GM12878 (cell line): ENCODE measurements at regions not wholly inside any gene's neighbourhood (a gene's known extent, or its start where the extent isn't known, plus 50 kb on each side); places are given as distances from the start of the nearest gene placed in this dataset.

ENCODE experiments used
- ATAC-seq: fragments of 200-7000 bp; cut with Tn5 transposase; 3 replicates; pipeline ENCODE4 v1.9.1; 2020; ENCODE audit warnings: mild to moderate bottlenecking, moderate library complexity
- BruUV-seq: library from RNA; stranded (reverse); fragments of 400-500 nt; replicated peaks from 2 replicates; lab custom pipeline; 2021; lab: Mats Ljungman, UMichigan
- CTCF ChIA-PET: fragments of 300-600 bp; sonication (Branson Sonifier 250); formaldehyde crosslinking; extraction: SDS; loops from one replicate; lab custom pipeline; 2021; ENCODE audit warnings: inconsistent platforms; lab: Yijun Ruan, JAX
- POLR2A ChIA-PET: fragments of 350-600 bp; formaldehyde crosslinking; extraction: SDS; loops from one replicate; lab custom pipeline; 2021; ENCODE audit warnings: inconsistent platforms; lab: Charles Lee
- RAD21 ChIA-PET: fragments of 300-600 bp; sonication (Branson Sonifier 250); formaldehyde crosslinking; loops from one replicate; lab custom pipeline; 2023; ENCODE audit warnings: antibody characterized with exemption; ENCODE audit not compliant: unreplicated experiment; lab: Charles Lee
- SMC1A ChIA-PET: fragments of 300-600 bp; sonication (Branson Sonifier 250); formaldehyde crosslinking; loops from one replicate; lab custom pipeline; 2023; ENCODE audit not compliant: unreplicated experiment, uncharacterized antibody; lab: Charles Lee
- DNase-seq: peaks from one replicate; pipeline ENCODE4 v3.0.0-alpha.2; 2011; ENCODE audit warnings: low read depth, low spot score
- FAIRE-seq: peaks from 3 replicates; lab custom pipeline; 2011; peaks lifted over from hg19 to GRCh38; lab: Jason Lieb, UNC
- H2AFZ ChIP-seq: 2 replicates; pipeline ENCODE4 v1.6.0; 2011; ENCODE audit warnings: low read depth, low read length, control low read depth; ENCODE audit not compliant: control insufficient read depth
- H3K27ac ChIP-seq: 2 replicates; pipeline ENCODE4 v1.5.1; 2011; ENCODE audit warnings: control low read depth; ENCODE audit not compliant: control insufficient read depth, insufficient read depth
- H3K27me3 ChIP-seq, 2 experiments: replicated peaks in 1 of 2; 2 replicates each; pipeline versions ENCODE4 v1.6.0 to v1.6.1; 2011; ENCODE audit warnings: low read length in 1 of 2; ENCODE audit not compliant: control insufficient read depth in 2 of 2, insufficient read depth in 2 of 2
- H3K36me3 ChIP-seq, 2 experiments: 2 replicates each; pipeline ENCODE4 v1.5.1; 2011; ENCODE audit warnings: low read length in 1 of 2; ENCODE audit not compliant: control insufficient read depth in 2 of 2, insufficient read depth in 2 of 2
- H3K4me1 ChIP-seq: 2 replicates; pipeline ENCODE4 v1.6.1; 2011; ENCODE audit warnings: mild to moderate bottlenecking, low read length, moderate library complexity, mixed read lengths; ENCODE audit not compliant: control insufficient read depth, insufficient read depth
- H3K4me2 ChIP-seq: 2 replicates; pipeline ENCODE4 v1.6.0; 2011; ENCODE audit warnings: control low read depth; ENCODE audit not compliant: control insufficient read depth, insufficient read depth
- H3K4me3 ChIP-seq: fragments of 200-600 bp; sonication (generic); 2 replicates; pipeline ENCODE4 v1.5.1; 2016
- H3K79me2 ChIP-seq: 2 replicates; pipeline ENCODE4 v1.6.0; 2011; ENCODE audit warnings: low read length; ENCODE audit not compliant: control insufficient read depth, insufficient read depth
- H3K9ac ChIP-seq: 2 replicates; pipeline ENCODE4 v1.8.0; 2011; ENCODE audit warnings: low read length, control low read depth, mixed read lengths; ENCODE audit not compliant: control insufficient read depth, insufficient read depth
- H3K9me3 ChIP-seq: replicated peaks from 3 replicates; pipeline ENCODE4 v1.5.1; 2011; ENCODE audit warnings: mild to moderate bottlenecking, low read length; ENCODE audit not compliant: control insufficient read depth, insufficient read depth
- H4K20me1 ChIP-seq: 2 replicates; pipeline ENCODE4 v1.6.0; 2011; ENCODE audit not compliant: control insufficient read depth, insufficient read depth
- FOS ChIP-seq: IDR thresholded peaks from 3 replicates; pipeline ENCODE4 v1.6.1; 2011; ENCODE audit warnings: borderline replicate concordance; ENCODE audit not compliant: insufficient read length; ENCODE audit errors: extremely low read depth
- FOXK2 ChIP-seq: fragments of 450-650 bp; IDR thresholded peaks from 2 replicates; pipeline ENCODE4 v1.6.1; 2017; ENCODE audit warnings: mild to moderate bottlenecking, moderate library complexity
- FOXM1 ChIP-seq: IDR thresholded peaks from 2 replicates; pipeline ENCODE4 v1.6.1; 2012; ENCODE audit warnings: low read depth, mild to moderate bottlenecking, inconsistent platforms, low read length, moderate library complexity
- HDAC2 ChIP-seq: fragments of 200-600 bp; sonication (generic); IDR thresholded peaks from 2 replicates; pipeline ENCODE4 v1.6.1; 2017
- JUND ChIP-seq: IDR thresholded peaks from 2 replicates; pipeline ENCODE4 v1.6.1; 2012; ENCODE audit warnings: low read depth, mild to moderate bottlenecking, low read length, improper control_type of control experiment, moderate library complexity
- MYC ChIP-seq: IDR thresholded peaks from 2 replicates; pipeline ENCODE4 v1.6.1; 2011; ENCODE audit warnings: mild to moderate bottlenecking, low read length, moderate library complexity, inconsistent platforms; ENCODE audit not compliant: insufficient read depth, insufficient replicate concordance, insufficient read length, severe bottlenecking
- NFYB ChIP-seq: IDR thresholded peaks from 2 replicates; pipeline ENCODE4 v1.6.1; 2011; ENCODE audit warnings: low read depth, mild to moderate bottlenecking, low read length, improper control_type of control experiment, moderate library complexity; ENCODE audit not compliant: insufficient read depth
- NR2F1 ChIP-seq: fragments of 450-650 bp; conservative IDR thresholded peaks from 2 replicates; pipeline ENCODE4 v1.6.1; 2017; ENCODE audit warnings: mild to moderate bottlenecking
- RFX5 ChIP-seq: IDR thresholded peaks from 2 replicates; pipeline ENCODE4 v1.6.1; 2011; ENCODE audit warnings: low read depth, low read length, improper control_type of control experiment
- TARDBP ChIP-seq: IDR thresholded peaks from 2 replicates; pipeline ENCODE4 v1.6.1; 2016; ENCODE audit warnings: borderline replicate concordance
- WRNIP1 ChIP-seq: IDR thresholded peaks from 2 replicates; pipeline ENCODE4 v1.6.1; 2011; ENCODE audit warnings: low read depth, low read length, improper control_type of control experiment, borderline replicate concordance
- WGBS: methylation state at CpG from one replicate; pipeline ENCODE4 v1.1.6; 2016; ENCODE audit warnings: low lambda C conversion rate; ENCODE audit not compliant: insufficient replicate concordance, insufficient coverage; ENCODE audit errors: missing lambda C conversion rate; 5-methylcytosine and 5-hydroxymethylcytosine counted together
- in situ Hi-C: fragments of 300-500 bp; cut with MboI; formaldehyde crosslinking; loops from 9 replicates; pipeline ENCODE4 v1.14.3; 2018; ENCODE audit warnings: mixed read lengths
- intact Hi-C: fragments of 100-400 bp; cut with micrococcal nuclease; formaldehyde crosslinking; loops from one replicate; pipeline ENCODE4 v1.14.2; 2022; ENCODE audit not compliant: unreplicated experiment
- TF ChIP-seq, protein P1 (sequence below), 3 experiments: IDR thresholded peaks in 2 of 3; conservative IDR thresholded peaks in 1 of 3; 2 replicates each; pipeline ENCODE4 v1.5.1; 2011; ENCODE audit warnings: low read depth in 3 of 3, low read length in 3 of 3, mild to moderate bottlenecking in 3 of 3, control low read depth in 2 of 3, moderate library complexity in 2 of 3, inconsistent platforms in 1 of 3, mixed read lengths in 1 of 3; ENCODE audit not compliant: control insufficient read depth in 2 of 3, insufficient read depth in 1 of 3; ENCODE audit errors: extremely low read depth in 1 of 3
- TF ChIP-seq, protein P2 (sequence below): fragments of 450-650 bp; IDR thresholded peaks from 2 replicates; pipeline ENCODE4 v1.6.1; 2017; ENCODE audit warnings: low read depth, mild to moderate bottlenecking, moderate library complexity
- TF ChIP-seq, protein P3 (sequence below): fragments of 450-650 bp; IDR thresholded peaks from 2 replicates; pipeline ENCODE4 v1.6.1; 2018; ENCODE audit warnings: mild to moderate bottlenecking, low read depth, moderate library complexity; ENCODE audit not compliant: partially characterized antibody
- TF ChIP-seq, protein P4 (sequence below): IDR thresholded peaks from 2 replicates; pipeline ENCODE4 v1.6.1; 2012; ENCODE audit warnings: low read depth, low read length, improper control_type of control experiment
- TF ChIP-seq, protein P5 (sequence below): IDR thresholded peaks from 2 replicates; pipeline ENCODE4 v1.6.1; 2011; ENCODE audit warnings: borderline replicate concordance, low read depth, mild to moderate bottlenecking, moderate library complexity, low read length; ENCODE audit not compliant: insufficient read depth, poor library complexity, severe bottlenecking

DNA sequence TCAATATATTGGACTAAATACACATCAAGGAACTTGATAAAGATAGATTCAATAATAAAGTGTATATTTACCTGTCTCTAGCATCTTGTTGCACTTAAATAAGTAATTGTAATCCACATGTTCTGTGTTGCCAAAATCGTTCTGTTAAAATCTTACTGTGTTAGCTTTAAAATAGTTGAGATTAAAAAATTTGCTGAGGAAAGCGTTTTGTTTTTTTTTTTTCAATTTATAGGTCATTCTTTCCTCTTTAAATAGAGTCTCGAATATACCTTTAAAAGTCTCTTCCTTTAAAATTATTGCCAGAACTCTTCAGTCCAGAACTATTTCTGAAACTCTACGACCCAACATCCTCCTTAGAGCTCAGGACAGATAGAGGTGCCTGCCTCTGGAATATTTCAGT, 195.6 kb upstream of the OPRM1 start:
- BruUV-seq = no TSS peak
- intact Hi-C loops (no loop called here), in situ Hi-C loops (no loop called here)
- POLR2A ChIA-PET = no interaction called here
- Histone ChIP-seq H3K4me1 (no peaks in the 10 kb centered on the region), H2AFZ (no peak overlapping the region), H4K20me1 (no peaks in the 10 kb centered on the region), H3K9me3 (no peaks in the 10 kb centered on the region), H3K27me3 (no peaks in the 10 kb centered on the region), H3K79me2 (no peaks in the 10 kb centered on the region), H3K9ac (no peak overlapping the region), H3K27ac (no peak overlapping the region), H3K4me3 (no peak overlapping the region), H3K4me2 (no peak overlapping the region), H3K36me3 (no peaks in the 10 kb centered on the region)
- DNase-seq = no peak
- no peak for ATAC-seq
- SMC1A ChIA-PET = interaction anchor here (1.2 kb wide), 1 partner anchor 13 kb away, joined by 3 read pairs; no protein-coding TSS in a partner anchor
- CTCF ChIA-PET = no interaction called here
- RAD21 ChIA-PET = no interaction called here
- 0% methylated on average over 4 of the region's 4 CpGs for WGBS
- FAIRE-seq = no peak
- no peak for TF ChIP-seq HDAC2
- TF ChIP-seq NFYB = no peak
- TF ChIP-seq, protein P1, sequence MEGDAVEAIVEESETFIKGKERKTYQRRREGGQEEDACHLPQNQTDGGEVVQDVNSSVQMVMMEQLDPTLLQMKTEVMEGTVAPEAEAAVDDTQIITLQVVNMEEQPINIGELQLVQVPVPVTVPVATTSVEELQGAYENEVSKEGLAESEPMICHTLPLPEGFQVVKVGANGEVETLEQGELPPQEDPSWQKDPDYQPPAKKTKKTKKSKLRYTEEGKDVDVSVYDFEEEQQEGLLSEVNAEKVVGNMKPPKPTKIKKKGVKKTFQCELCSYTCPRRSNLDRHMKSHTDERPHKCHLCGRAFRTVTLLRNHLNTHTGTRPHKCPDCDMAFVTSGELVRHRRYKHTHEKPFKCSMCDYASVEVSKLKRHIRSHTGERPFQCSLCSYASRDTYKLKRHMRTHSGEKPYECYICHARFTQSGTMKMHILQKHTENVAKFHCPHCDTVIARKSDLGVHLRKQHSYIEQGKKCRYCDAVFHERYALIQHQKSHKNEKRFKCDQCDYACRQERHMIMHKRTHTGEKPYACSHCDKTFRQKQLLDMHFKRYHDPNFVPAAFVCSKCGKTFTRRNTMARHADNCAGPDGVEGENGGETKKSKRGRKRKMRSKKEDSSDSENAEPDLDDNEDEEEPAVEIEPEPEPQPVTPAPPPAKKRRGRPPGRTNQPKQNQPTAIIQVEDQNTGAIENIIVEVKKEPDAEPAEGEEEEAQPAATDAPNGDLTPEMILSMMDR (IDR thresholded peaks at IDR 0.05 in 2 of 3, conservative IDR thresholded peaks at IDR 0.05 in 1 of 3; ENCODE audit: control insufficient read depth in 2 of 3, extremely low read depth in 1 of 3, insufficient read depth in 1 of 3, low read depth in 3 of 3, low read length in 3 of 3) = no peak
- TF ChIP-seq FOS = no peak
- TF ChIP-seq, protein P2, sequence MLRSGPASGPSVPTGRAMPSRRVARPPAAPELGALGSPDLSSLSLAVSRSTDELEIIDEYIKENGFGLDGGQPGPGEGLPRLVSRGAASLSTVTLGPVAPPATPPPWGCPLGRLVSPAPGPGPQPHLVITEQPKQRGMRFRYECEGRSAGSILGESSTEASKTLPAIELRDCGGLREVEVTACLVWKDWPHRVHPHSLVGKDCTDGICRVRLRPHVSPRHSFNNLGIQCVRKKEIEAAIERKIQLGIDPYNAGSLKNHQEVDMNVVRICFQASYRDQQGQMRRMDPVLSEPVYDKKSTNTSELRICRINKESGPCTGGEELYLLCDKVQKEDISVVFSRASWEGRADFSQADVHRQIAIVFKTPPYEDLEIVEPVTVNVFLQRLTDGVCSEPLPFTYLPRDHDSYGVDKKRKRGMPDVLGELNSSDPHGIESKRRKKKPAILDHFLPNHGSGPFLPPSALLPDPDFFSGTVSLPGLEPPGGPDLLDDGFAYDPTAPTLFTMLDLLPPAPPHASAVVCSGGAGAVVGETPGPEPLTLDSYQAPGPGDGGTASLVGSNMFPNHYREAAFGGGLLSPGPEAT = no peak
- TF ChIP-seq, protein P3, sequence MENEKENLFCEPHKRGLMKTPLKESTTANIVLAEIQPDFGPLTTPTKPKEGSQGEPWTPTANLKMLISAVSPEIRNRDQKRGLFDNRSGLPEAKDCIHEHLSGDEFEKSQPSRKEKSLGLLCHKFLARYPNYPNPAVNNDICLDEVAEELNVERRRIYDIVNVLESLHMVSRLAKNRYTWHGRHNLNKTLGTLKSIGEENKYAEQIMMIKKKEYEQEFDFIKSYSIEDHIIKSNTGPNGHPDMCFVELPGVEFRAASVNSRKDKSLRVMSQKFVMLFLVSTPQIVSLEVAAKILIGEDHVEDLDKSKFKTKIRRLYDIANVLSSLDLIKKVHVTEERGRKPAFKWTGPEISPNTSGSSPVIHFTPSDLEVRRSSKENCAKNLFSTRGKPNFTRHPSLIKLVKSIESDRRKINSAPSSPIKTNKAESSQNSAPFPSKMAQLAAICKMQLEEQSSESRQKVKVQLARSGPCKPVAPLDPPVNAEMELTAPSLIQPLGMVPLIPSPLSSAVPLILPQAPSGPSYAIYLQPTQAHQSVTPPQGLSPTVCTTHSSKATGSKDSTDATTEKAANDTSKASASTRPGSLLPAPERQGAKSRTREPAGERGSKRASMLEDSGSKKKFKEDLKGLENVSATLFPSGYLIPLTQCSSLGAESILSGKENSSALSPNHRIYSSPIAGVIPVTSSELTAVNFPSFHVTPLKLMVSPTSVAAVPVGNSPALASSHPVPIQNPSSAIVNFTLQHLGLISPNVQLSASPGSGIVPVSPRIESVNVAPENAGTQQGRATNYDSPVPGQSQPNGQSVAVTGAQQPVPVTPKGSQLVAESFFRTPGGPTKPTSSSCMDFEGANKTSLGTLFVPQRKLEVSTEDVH = no peak
- no peak for TF ChIP-seq WRNIP1
- no peak for TF ChIP-seq RFX5
- no peak for TF ChIP-seq TARDBP
- TF ChIP-seq, protein P4, sequence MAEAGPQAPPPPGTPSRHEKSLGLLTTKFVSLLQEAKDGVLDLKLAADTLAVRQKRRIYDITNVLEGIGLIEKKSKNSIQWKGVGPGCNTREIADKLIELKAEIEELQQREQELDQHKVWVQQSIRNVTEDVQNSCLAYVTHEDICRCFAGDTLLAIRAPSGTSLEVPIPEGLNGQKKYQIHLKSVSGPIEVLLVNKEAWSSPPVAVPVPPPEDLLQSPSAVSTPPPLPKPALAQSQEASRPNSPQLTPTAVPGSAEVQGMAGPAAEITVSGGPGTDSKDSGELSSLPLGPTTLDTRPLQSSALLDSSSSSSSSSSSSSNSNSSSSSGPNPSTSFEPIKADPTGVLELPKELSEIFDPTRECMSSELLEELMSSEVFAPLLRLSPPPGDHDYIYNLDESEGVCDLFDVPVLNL = no peak
- no peak for TF ChIP-seq FOXM1
- TF ChIP-seq FOXK2 = no peak
- no peak for TF ChIP-seq MYC
- TF ChIP-seq JUND = no peak
- no peak for TF ChIP-seq NR2F1
- TF ChIP-seq, protein P5, sequence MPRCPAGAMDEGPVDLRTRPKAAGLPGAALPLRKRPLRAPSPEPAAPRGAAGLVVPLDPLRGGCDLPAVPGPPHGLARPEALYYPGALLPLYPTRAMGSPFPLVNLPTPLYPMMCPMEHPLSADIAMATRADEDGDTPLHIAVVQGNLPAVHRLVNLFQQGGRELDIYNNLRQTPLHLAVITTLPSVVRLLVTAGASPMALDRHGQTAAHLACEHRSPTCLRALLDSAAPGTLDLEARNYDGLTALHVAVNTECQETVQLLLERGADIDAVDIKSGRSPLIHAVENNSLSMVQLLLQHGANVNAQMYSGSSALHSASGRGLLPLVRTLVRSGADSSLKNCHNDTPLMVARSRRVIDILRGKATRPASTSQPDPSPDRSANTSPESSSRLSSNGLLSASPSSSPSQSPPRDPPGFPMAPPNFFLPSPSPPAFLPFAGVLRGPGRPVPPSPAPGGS = no peak
